DND-41 (cell line): ENCODE measurements at regions not wholly inside any gene's neighbourhood (a gene's known extent, or its start where the extent isn't known, plus 50 kb on each side); places are given as distances from the start of the nearest gene placed in this dataset.

Experiments
- CTCF ChIP-seq: IDR thresholded peaks from 2 replicates; pipeline ENCODE4 v1.5.1; 2012; ENCODE audit warnings: borderline replicate concordance, low read length, moderate library complexity, mild to moderate bottlenecking; ENCODE audit not compliant: poor library complexity, severe bottlenecking; ENCODE audit errors: extremely low read depth
- EZH2 ChIP-seq: IDR thresholded peaks from 3 replicates; pipeline ENCODE4 v1.6.1; 2012; ENCODE audit warnings: borderline replicate concordance, low read depth, mild to moderate bottlenecking, moderate library complexity, low read length, inconsistent platforms; ENCODE audit not compliant: severe bottlenecking

GRCh38 chr22:22392131-22392530 is 116.4 kb downstream of the ZNF280B start:
- no peak for TF ChIP-seq CTCF
- TF ChIP-seq EZH2: no peak
